Fibroblast of lung (primary cell): ENCODE measurements at regions not wholly inside any gene's neighbourhood (a gene's known extent, or its start where the extent isn't known, plus 50 kb on each side); places are given as distances from the start of the nearest gene placed in this dataset.

Source experiments
- DNase-seq, 2 donors: peaks; one replicate each; pipeline versions ENCODE4 v3.0.0 to v3.0.0-alpha.2; 2010; ENCODE audit warnings: low read depth in 2 of 2
- H2AFZ ChIP-seq: 2 replicates; pipeline ENCODE4 v1.5.1; 2012; ENCODE audit warnings: low read length, control low read depth, inconsistent platforms
- H3K27ac ChIP-seq: 2 replicates; pipeline ENCODE4 v1.5.1; 2011; ENCODE audit warnings: low read length, control low read depth; ENCODE audit not compliant: insufficient read depth
- H3K27me3 ChIP-seq: 2 replicates; pipeline ENCODE4 v1.5.1; 2011; ENCODE audit warnings: mild to moderate bottlenecking, low read length; ENCODE audit not compliant: control insufficient read depth, insufficient read depth
- H3K36me3 ChIP-seq: 2 replicates; pipeline ENCODE4 v1.5.1; 2011; ENCODE audit warnings: low read length; ENCODE audit not compliant: control insufficient read depth, insufficient read depth
- H3K4me1 ChIP-seq: 2 replicates; pipeline ENCODE4 v1.5.1; 2011; ENCODE audit warnings: low read length; ENCODE audit not compliant: control insufficient read depth, insufficient read depth; ENCODE audit errors: extremely low read depth
- H3K4me2 ChIP-seq: 2 replicates; pipeline ENCODE4 v1.5.1; 2011; ENCODE audit warnings: low read length, control low read depth; ENCODE audit not compliant: insufficient read depth; ENCODE audit errors: extremely low read depth
- H3K4me3 ChIP-seq, 4 experiments: fragments of 200-600 bp in 1 of 4; sonication (generic) in 1 of 4; replicated peaks in 1 of 4; 2 replicates each; pipeline ENCODE4 v1.5.1; 2011 to 2016; ENCODE audit warnings: low read length in 4 of 4, low read depth in 3 of 4, mild to moderate bottlenecking in 3 of 4, control low read depth in 2 of 4, inconsistent platforms in 1 of 4, mixed read lengths in 1 of 4; ENCODE audit not compliant: insufficient read depth in 1 of 4; ENCODE audit errors: control extremely low read depth in 1 of 4
- H3K79me2 ChIP-seq: 2 replicates; pipeline ENCODE4 v1.5.1; 2012; ENCODE audit warnings: mild to moderate bottlenecking, low read length, inconsistent platforms; ENCODE audit not compliant: control insufficient read depth, insufficient read depth
- H3K9ac ChIP-seq: 2 replicates; pipeline ENCODE4 v1.5.1; 2011; ENCODE audit warnings: mild to moderate bottlenecking, low read length, control low read depth; ENCODE audit not compliant: insufficient read depth
- H3K9me3 ChIP-seq: 2 replicates; pipeline ENCODE4 v1.5.1; 2012; ENCODE audit warnings: low read depth, low read length; ENCODE audit not compliant: control insufficient read depth, insufficient read depth
- H4K20me1 ChIP-seq: 2 replicates; pipeline ENCODE4 v1.5.1; 2011; ENCODE audit warnings: low read length; ENCODE audit not compliant: control insufficient read depth, insufficient read depth; ENCODE audit errors: extremely low read depth
- EZH2 ChIP-seq: IDR thresholded peaks from 2 replicates; pipeline ENCODE4 v1.5.1; 2012; ENCODE audit warnings: low read length, control low read depth, mild to moderate bottlenecking; ENCODE audit errors: missing control alignments
- TF ChIP-seq, protein P1 (sequence below), 2 donors: IDR thresholded peaks in 1 of 2; conservative IDR thresholded peaks in 1 of 2; 1 replicate in 1 of 2; 2 replicates in 1 of 2; pipeline ENCODE4 v1.5.1; 2011 to 2012; ENCODE audit warnings: low read length in 2 of 2, control low read depth in 1 of 2, inconsistent platforms in 1 of 2, low read depth in 1 of 2, mild to moderate bottlenecking in 1 of 2

DNA sequence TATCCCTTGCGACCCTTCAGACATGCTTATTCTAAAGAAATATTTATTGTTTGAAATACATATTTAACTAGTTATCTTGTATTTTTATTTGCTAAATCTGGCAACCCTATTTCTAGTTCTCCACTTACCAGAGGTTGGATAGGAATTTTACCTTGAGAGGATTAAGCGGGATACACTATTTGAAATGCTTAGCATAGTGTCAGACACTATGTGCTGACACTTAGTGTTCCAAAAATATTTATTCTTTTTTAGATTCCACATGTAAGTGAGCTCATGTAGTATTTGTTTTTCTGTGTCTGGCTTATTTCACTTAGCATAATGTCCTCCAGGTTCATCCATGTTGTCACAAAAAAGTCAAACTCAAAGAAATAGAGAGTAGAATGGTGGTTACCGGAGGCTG, 78.7 kb downstream of the NTMT2 start:
- H3K27ac ChIP-seq: no peak overlapping the region
- no peak overlapping the region for H3K4me2 ChIP-seq
- no peak overlapping the region for H3K9ac ChIP-seq
- H3K9me3 ChIP-seq: no peaks in the 10 kb centered on the region
- H2AFZ ChIP-seq: no peak overlapping the region
- no peaks in the 10 kb centered on the region for H3K4me1 ChIP-seq
- no peaks in the 10 kb centered on the region for H3K79me2 ChIP-seq
- no peaks in the 10 kb centered on the region for H3K27me3 ChIP-seq
- no peak for TF ChIP-seq EZH2
- TF ChIP-seq, protein P1, sequence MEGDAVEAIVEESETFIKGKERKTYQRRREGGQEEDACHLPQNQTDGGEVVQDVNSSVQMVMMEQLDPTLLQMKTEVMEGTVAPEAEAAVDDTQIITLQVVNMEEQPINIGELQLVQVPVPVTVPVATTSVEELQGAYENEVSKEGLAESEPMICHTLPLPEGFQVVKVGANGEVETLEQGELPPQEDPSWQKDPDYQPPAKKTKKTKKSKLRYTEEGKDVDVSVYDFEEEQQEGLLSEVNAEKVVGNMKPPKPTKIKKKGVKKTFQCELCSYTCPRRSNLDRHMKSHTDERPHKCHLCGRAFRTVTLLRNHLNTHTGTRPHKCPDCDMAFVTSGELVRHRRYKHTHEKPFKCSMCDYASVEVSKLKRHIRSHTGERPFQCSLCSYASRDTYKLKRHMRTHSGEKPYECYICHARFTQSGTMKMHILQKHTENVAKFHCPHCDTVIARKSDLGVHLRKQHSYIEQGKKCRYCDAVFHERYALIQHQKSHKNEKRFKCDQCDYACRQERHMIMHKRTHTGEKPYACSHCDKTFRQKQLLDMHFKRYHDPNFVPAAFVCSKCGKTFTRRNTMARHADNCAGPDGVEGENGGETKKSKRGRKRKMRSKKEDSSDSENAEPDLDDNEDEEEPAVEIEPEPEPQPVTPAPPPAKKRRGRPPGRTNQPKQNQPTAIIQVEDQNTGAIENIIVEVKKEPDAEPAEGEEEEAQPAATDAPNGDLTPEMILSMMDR (conservative IDR thresholded peaks at IDR 0.05 in 1 of 2, IDR thresholded peaks at IDR 0.05 in 1 of 2; ENCODE audit: low read depth in 1 of 2, low read length in 2 of 2): no peak
- H3K4me3 ChIP-seq: no peak overlapping the region
- H3K36me3 ChIP-seq: no peaks in the 10 kb centered on the region
- DNase-seq: no peak
- no peaks in the 10 kb centered on the region for H4K20me1 ChIP-seq

DNA sequence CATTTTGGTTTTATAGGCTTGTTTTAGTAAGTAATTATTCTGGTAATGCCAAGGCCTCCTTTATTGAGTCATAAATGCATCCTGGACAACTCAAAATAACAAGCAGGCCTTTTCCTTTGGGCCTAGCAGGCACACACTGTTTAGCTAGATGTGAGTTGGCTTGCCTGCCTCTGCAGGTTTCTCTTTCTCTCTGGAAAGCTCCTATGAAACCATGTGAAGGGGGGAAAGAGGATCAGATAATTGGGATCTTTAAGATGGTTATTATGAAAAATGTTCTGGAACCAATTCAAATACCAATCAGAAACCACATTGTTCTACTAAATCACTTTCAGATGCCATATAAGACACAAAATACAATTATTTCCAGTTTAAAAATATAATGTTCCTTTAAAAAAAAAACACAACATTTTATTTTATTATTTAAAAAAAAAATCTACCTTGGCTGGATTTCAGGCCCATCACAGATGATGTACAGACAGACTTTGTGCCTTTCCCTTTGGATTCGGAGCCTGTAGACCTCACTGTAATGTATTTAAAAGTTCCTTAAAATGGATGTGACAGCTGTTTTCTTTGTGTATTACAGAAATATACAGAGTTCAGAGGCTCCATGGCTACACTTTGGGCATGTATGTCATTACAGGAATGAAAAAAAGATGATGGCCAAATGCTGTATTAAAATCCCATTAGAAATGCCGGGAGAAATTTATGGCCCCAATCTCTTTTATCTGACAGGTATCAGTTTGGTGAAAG, 80.2 kb downstream of the NTMT2 start:
- no peak for DNase-seq
- no peaks in the 10 kb centered on the region for H3K4me1 ChIP-seq
- TF ChIP-seq EZH2: no peak
- TF ChIP-seq, protein P1 (conservative IDR thresholded peaks at IDR 0.05 in 1 of 2, IDR thresholded peaks at IDR 0.05 in 1 of 2; ENCODE audit: low read depth in 1 of 2, low read length in 2 of 2): no peak
- no peaks in the 10 kb centered on the region for H3K79me2 ChIP-seq
- H4K20me1 ChIP-seq: no peaks in the 10 kb centered on the region
- H3K4me2 ChIP-seq: no peak overlapping the region
- no peaks in the 10 kb centered on the region for H3K27me3 ChIP-seq
- no peaks in the 10 kb centered on the region for H3K36me3 ChIP-seq
- H2AFZ ChIP-seq: peak overlapping the region; percentile 16
- no peak overlapping the region for H3K4me3 ChIP-seq
- no peak overlapping the region for H3K27ac ChIP-seq
- H3K9ac ChIP-seq: no peak overlapping the region
- no peaks in the 10 kb centered on the region for H3K9me3 ChIP-seq

DNA sequence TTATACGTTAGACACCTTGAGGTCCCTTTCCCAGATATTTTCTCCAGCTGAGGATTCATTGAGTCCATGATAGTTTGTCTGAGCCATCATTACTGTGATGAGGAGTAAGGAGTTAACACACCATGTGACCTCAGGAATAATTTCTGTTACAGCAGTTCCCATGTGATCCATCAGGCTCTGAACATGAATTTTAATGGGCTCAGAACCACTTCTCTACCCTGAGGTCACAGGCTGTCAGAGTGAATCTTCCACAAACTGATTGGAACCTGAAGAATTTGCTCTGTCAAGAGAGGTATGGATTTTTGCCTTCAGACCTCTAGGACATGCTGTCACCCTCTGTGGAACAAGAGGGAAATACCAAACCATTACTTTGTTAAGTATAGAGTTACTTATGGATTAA, 81.0 kb downstream of the NTMT2 start:
- Histone ChIP-seq H3K9me3 (no peaks in the 10 kb centered on the region), H4K20me1 (no peaks in the 10 kb centered on the region), H3K4me2 (no peak overlapping the region), H3K27me3 (no peaks in the 10 kb centered on the region), H3K36me3 (no peaks in the 10 kb centered on the region), H3K4me1 (no peaks in the 10 kb centered on the region), H3K79me2 (no peaks in the 10 kb centered on the region), H3K27ac (no peak overlapping the region), H3K9ac (no peak overlapping the region), H3K4me3 (no peak overlapping the region), H2AFZ (no peak overlapping the region)
- DNase-seq: no peak
- TF ChIP-seq, protein P1 (conservative IDR thresholded peaks at IDR 0.05 in 1 of 2, IDR thresholded peaks at IDR 0.05 in 1 of 2; ENCODE audit: low read depth in 1 of 2, low read length in 2 of 2): no peak
- no peak for TF ChIP-seq EZH2
